Inferior parietal cortex (tissue), 1 donor: ENCODE measurements at regions not wholly inside any gene's neighbourhood (a gene's known extent, or its start where the extent isn't known, plus 50 kb on each side); places are given as distances from the start of the nearest gene placed in this dataset.
A peak's percentile ranks its signal among the peaks of the same experiment; 100 is the strongest.

ENCODE experiments used
- DNase-seq: peaks from one replicate; pipeline ENCODE4 v3.0.0-alpha.2; 2016; ENCODE audit errors: extremely low spot score

GRCh38 chr12:75908961-75909605 is 122.5 kb downstream of the PHLDA1 start:
- peak; percentile 59 for DNase-seq

GRCh38 chr12:75905922-75906321 is 125.7 kb downstream of the PHLDA1 start:
- DNase-seq: no peak

- DNase-seq: no peak
Measured at GRCh38 chr12:75900781-75901254, 130.8 kb downstream of the PHLDA1 start.

GRCh38 chr12:75900226-75900625 is 131.3 kb downstream of the PHLDA1 start:
- no peak for DNase-seq

- no peak for DNase-seq
Measured at GRCh38 chr12:75894965-75895754, 136.4 kb downstream of the PHLDA1 start.

GRCh38 chr12:75893765-75894164 is 137.8 kb downstream of the PHLDA1 start:
- DNase-seq: no peak

- peak; percentile 31 for DNase-seq
Measured at GRCh38 chr12:75892731-75893408, 138.7 kb downstream of the PHLDA1 start.

GRCh38 chr12:75891072-75891471 is 140.5 kb downstream of the PHLDA1 start:
- no peak for DNase-seq

GRCh38 chr12:75890660-75891059 is 140.9 kb downstream of the PHLDA1 start:
- no peak for DNase-seq

- peak; percentile 23 for DNase-seq
Measured at GRCh38 chr12:75890141-75890540, 141.4 kb downstream of the PHLDA1 start.

- DNase-seq: peak; percentile 71
Measured at GRCh38 chr12:75888874-75889613, 142.5 kb downstream of the PHLDA1 start.

GRCh38 chr12:75888399-75888798 is 143.2 kb downstream of the PHLDA1 start:
- DNase-seq: no peak

GRCh38 chr12:75887979-75888378 is 143.6 kb downstream of the PHLDA1 start:
- no peak for DNase-seq

- DNase-seq: no peak
Measured at GRCh38 chr12:75884465-75884985, 147.1 kb downstream of the PHLDA1 start.

- no peak for DNase-seq
Measured at GRCh38 chr12:75883241-75883640, 148.3 kb downstream of the PHLDA1 start.

GRCh38 chr12:75882421-75882820 is 149.2 kb downstream of the PHLDA1 start:
- no peak for DNase-seq

GRCh38 chr12:75881920-75882319 is 149.7 kb downstream of the PHLDA1 start:
- DNase-seq: no peak

GRCh38 chr12:75877763-75878621 is 153.6 kb downstream of the PHLDA1 start:
- DNase-seq: no peak

GRCh38 chr12:75876832-75877762 is 154.5 kb downstream of the PHLDA1 start:
- DNase-seq: no peak

- DNase-seq: no peak
Measured at GRCh38 chr12:75874441-75874840, 157.1 kb downstream of the PHLDA1 start.
